ENCODE measurements at regions not wholly inside any gene's neighbourhood (a gene's known extent, or its start where the extent isn't known, plus 50 kb on each side); places are given as distances from the start of the nearest gene placed in this dataset.

DNA sequence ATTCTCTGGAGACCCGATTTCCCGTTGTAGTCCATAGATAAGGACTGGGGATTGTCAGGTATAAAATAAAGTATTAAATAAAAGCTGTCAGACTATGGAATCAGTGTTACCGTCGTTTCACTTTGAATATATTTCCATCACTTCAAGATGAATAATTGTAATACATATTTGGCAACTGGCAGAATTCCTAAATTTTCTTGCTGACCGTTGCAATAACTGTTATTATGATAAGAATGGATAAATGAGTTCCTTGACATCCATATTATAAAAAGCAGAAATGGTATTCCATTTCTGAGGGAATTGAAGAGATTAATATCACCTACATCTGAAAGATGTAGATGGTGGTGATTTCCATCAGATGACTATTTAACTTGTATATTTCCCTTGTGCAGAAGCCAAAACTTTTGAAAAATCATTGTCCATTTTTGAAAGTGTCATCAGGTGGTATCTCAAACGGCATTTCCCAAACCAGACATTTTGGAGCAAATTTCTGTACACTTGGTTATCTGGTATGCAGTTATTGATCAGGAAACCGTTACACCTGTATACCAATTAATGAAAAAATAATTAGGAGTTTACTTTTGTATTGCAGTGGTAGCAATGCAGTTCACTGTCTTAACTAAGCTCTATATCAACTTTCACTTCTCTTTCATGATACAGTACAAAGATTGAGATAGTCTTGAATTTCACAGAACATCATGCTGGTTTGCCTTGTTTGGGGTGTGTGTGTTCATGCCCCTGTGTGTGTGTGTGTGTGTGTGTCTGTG is 878.5 kb downstream of the PCDH18 start:
- intact Hi-C loops (cut with DNase I), result no loop called here
- no peaks in the 10 kb centered on the region for H3K4me1 ChIP-seq
- no peaks in the 10 kb centered on the region for H3K36me3 ChIP-seq
- 58% methylated on average over 7 of the region's 7 CpGs for WGBS (ENCODE audit: insufficient coverage, low coverage, low lambda C conversion rate, missing lambda C conversion rate)
- no peak overlapping the region for H3K27ac ChIP-seq
- no peak for DNase-seq
- H3K9me3 ChIP-seq, result no peaks in the 10 kb centered on the region
- no peaks in the 10 kb centered on the region for H3K27me3 ChIP-seq
- TF ChIP-seq, protein P1, sequence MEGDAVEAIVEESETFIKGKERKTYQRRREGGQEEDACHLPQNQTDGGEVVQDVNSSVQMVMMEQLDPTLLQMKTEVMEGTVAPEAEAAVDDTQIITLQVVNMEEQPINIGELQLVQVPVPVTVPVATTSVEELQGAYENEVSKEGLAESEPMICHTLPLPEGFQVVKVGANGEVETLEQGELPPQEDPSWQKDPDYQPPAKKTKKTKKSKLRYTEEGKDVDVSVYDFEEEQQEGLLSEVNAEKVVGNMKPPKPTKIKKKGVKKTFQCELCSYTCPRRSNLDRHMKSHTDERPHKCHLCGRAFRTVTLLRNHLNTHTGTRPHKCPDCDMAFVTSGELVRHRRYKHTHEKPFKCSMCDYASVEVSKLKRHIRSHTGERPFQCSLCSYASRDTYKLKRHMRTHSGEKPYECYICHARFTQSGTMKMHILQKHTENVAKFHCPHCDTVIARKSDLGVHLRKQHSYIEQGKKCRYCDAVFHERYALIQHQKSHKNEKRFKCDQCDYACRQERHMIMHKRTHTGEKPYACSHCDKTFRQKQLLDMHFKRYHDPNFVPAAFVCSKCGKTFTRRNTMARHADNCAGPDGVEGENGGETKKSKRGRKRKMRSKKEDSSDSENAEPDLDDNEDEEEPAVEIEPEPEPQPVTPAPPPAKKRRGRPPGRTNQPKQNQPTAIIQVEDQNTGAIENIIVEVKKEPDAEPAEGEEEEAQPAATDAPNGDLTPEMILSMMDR (IDR thresholded peaks at IDR 0.05), result no peak
- no peak for TF ChIP-seq POLR2A (IDR thresholded peaks at IDR 0.05)
- no peak overlapping the region for H3K4me3 ChIP-seq
- no peak for ATAC-seq

DNA sequence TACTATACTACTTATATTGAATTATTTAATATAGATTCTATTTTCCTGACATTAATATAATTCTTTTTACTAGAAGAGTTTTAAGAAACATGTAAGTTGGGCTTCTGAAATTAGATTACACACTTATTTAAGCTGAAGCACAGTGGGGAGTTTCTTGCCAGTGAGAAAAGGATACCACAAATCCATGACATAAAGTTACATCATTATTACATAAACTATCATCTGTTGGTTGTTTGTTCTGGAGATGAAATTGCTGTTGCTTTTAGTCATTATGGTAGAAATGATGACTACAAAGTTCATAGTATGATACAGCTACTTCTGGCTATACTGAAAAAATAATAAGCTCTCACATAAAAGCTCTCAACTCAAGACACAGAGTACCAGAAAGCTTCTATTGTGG is 880.4 kb downstream of the PCDH18 start:
- intact Hi-C loops (cut with DNase I), result no loop called here
- no peak overlapping the region for H3K27ac ChIP-seq
- H3K36me3 ChIP-seq, result no peaks in the 10 kb centered on the region
- DNase-seq (no peak), ATAC-seq (no peak)
- no peaks in the 10 kb centered on the region for H3K27me3 ChIP-seq
- H3K4me3 ChIP-seq, result no peak overlapping the region
- no peaks in the 10 kb centered on the region for H3K9me3 ChIP-seq
- H3K4me1 ChIP-seq, result no peaks in the 10 kb centered on the region
- TF ChIP-seq, protein P1 (IDR thresholded peaks at IDR 0.05), result no peak
- TF ChIP-seq POLR2A (IDR thresholded peaks at IDR 0.05), result no peak

DNA sequence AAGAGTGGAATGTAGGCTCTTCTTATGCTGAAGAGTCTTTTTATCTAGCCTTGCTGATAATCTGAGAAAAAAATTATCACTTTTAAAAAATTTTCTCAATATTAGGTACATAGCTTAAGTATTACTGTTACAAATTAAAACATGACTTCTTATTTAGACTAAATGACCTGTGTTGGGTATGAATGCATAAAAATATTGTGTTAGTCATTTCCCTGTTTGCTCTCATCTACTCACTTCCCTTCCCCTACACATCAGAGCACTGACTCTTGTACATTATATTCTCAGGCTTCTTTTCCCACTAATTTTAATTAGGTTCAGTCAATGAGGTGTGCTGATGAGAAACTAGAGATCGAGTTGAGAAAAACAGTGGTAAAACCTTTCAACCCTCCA is 881.0 kb downstream of the PCDH18 start:
- no peak for ATAC-seq
- H3K4me1 ChIP-seq, result no peaks in the 10 kb centered on the region
- no peaks in the 10 kb centered on the region for H3K27me3 ChIP-seq
- WGBS (ENCODE audit: insufficient coverage, low coverage, low lambda C conversion rate, missing lambda C conversion rate), result 44% methylated on average over 1 of the region's 1 CpG
- no peak overlapping the region for H3K27ac ChIP-seq
- no peaks in the 10 kb centered on the region for H3K36me3 ChIP-seq
- DNase-seq, result no peak
- no peak for TF ChIP-seq POLR2A (IDR thresholded peaks at IDR 0.05)
- TF ChIP-seq, protein P1 (IDR thresholded peaks at IDR 0.05), result no peak
- H3K4me3 ChIP-seq, result no peak overlapping the region
- intact Hi-C loops (cut with DNase I), result no loop called here
- H3K9me3 ChIP-seq, result no peaks in the 10 kb centered on the region

DNA sequence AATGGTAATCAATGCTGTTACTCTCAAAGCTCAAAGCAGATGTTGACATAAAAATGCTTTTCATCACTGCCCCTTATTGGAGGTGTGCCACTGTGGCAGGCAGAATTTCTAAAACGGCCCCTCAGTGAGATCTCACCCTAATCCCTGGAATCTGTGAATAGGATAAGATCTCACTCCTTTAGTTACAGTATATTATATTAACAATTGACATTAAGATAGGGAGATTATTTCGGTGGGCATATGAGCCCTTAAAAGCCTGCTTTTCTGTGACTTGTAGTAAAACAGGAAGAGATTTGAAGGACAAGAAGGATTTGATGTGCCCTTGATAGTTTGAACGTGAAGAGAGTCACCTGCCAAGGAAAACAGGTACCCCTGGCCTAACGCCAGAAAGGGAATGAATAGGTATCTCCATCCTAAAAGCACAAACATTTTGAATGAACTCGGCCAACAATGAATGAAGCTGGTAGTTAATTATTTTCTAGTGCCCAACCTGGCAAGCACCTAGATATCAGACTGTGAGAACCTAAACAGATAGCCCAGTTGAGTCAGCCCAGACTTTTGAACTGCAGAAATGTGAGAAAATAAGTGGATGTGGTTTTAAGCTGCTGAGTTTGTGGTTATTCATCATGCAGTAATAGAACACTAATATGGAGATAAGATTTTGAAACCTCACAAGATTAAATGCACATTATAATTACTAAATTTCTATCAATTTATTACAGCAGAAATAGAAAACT is 881.6 kb downstream of the PCDH18 start:
- intact Hi-C loops (cut with DNase I), result no loop called here
- H3K27me3 ChIP-seq, result no peaks in the 10 kb centered on the region

More for the DNA sequence above, 881.6 kb downstream of the PCDH18 start:
- H3K4me3 ChIP-seq, result no peak overlapping the region
- no peaks in the 10 kb centered on the region for H3K36me3 ChIP-seq
- ATAC-seq (peak in 3 of 4 donors; percentile 34 to 58 (median 45)), DNase-seq (no peak)
- no peaks in the 10 kb centered on the region for H3K9me3 ChIP-seq
- WGBS (ENCODE audit: insufficient coverage, low coverage, low lambda C conversion rate, missing lambda C conversion rate), result 18% methylated on average over 5 of the region's 5 CpGs
- H3K27ac ChIP-seq, result no peak overlapping the region
- H3K4me1 ChIP-seq, result no peaks in the 10 kb centered on the region
- no peak for TF ChIP-seq POLR2A (IDR thresholded peaks at IDR 0.05)
- TF ChIP-seq, protein P1 (IDR thresholded peaks at IDR 0.05), result no peak
